ENCODE measurements at regions not wholly inside any gene's neighbourhood (a gene's known extent, or its start where the extent isn't known, plus 50 kb on each side); places are given as distances from the start of the nearest gene placed in this dataset.

- TF ChIP-seq ZFP3 (CRISPR knock-in tag; IDR thresholded peaks at IDR 0.05) (no peak), RARB (CRISPR knock-in tag; IDR thresholded peaks at IDR 0.05) (no peak)
- ATAC-seq, result no peak
Measured at GRCh38 chr1:60998786-60999185, 83.6 kb upstream of the NFIA start.

GRCh38 chr1:60994828-60995492 is 87.4 kb upstream of the NFIA start:
- TF ChIP-seq ZNF8 (CRISPR knock-in tag; IDR thresholded peaks at IDR 0.05) (no peak), ARNTL (CRISPR knock-in tag; IDR thresholded peaks at IDR 0.05; ENCODE audit: borderline replicate concordance, low read depth) (no peak), ISL1 (CRISPR knock-in tag; IDR thresholded peaks at IDR 0.05) (no peak), POU6F1 (CRISPR knock-in tag; IDR thresholded peaks at IDR 0.05; ENCODE audit: borderline replicate concordance, low read depth) (no peak), TCF4 (CRISPR knock-in tag; IDR thresholded peaks at IDR 0.05; ENCODE audit: borderline replicate concordance) (no peak), SNAI2 (CRISPR knock-in tag; IDR thresholded peaks at IDR 0.05) (no peak)
- ATAC-seq, result no peak

GRCh38 chr1:60994369-60994768 is 88.0 kb upstream of the NFIA start:
- TF ChIP-seq SNAI2 (CRISPR knock-in tag; IDR thresholded peaks at IDR 0.05), result no peak
- TF ChIP-seq TCF4 (CRISPR knock-in tag; IDR thresholded peaks at IDR 0.05; ENCODE audit: borderline replicate concordance), result no peak
- no peak for TF ChIP-seq ZFP30 (CRISPR knock-in tag; IDR thresholded peaks at IDR 0.05)
- TF ChIP-seq POU6F1 (CRISPR knock-in tag; IDR thresholded peaks at IDR 0.05; ENCODE audit: borderline replicate concordance, low read depth), result no peak
- no peak for ATAC-seq

GRCh38 chr1:60992165-60992564 is 90.2 kb upstream of the NFIA start:
- TF ChIP-seq ISL1 (CRISPR knock-in tag; IDR thresholded peaks at IDR 0.05), result no peak
- TF ChIP-seq PATZ1 (CRISPR knock-in tag; IDR thresholded peaks at IDR 0.05; ENCODE audit: borderline replicate concordance), result no peak
- TF ChIP-seq ZNF565 (CRISPR knock-in tag; conservative IDR thresholded peaks at IDR 0.05; ENCODE audit: low read depth), result no peak
- TF ChIP-seq SNAI2 (CRISPR knock-in tag; IDR thresholded peaks at IDR 0.05), result no peak
- TF ChIP-seq TCF4 (CRISPR knock-in tag; IDR thresholded peaks at IDR 0.05; ENCODE audit: borderline replicate concordance), result no peak
- TF ChIP-seq CREB5 (CRISPR knock-in tag; IDR thresholded peaks at IDR 0.05; ENCODE audit: low read depth), result no peak
- TF ChIP-seq CSDC2 (CRISPR knock-in tag; IDR thresholded peaks at IDR 0.05), result no peak
- no peak for TF ChIP-seq GLIS3 (CRISPR knock-in tag; IDR thresholded peaks at IDR 0.05)
- no peak for TF ChIP-seq CSRNP3 (CRISPR knock-in tag; IDR thresholded peaks at IDR 0.05)
- TF ChIP-seq ZNF70 (CRISPR knock-in tag; IDR thresholded peaks at IDR 0.05), result no peak
- TF ChIP-seq TOX (CRISPR knock-in tag; IDR thresholded peaks at IDR 0.05; ENCODE audit: borderline replicate concordance), result no peak
- no peak for TF ChIP-seq PPARA (CRISPR knock-in tag; IDR thresholded peaks at IDR 0.05; ENCODE audit: borderline replicate concordance)
- no peak for TF ChIP-seq ZFP3 (CRISPR knock-in tag; IDR thresholded peaks at IDR 0.05)
- no peak for TF ChIP-seq ZNF8 (CRISPR knock-in tag; IDR thresholded peaks at IDR 0.05)
- no peak for TF ChIP-seq ARNTL (CRISPR knock-in tag; IDR thresholded peaks at IDR 0.05; ENCODE audit: borderline replicate concordance, low read depth)
- no peak for ATAC-seq
